Stimulated activated naive CD8-positive, alpha-beta T cell treated with anti-CD3 and anti-CD28 coated beads, Interleukin-15, amount 100 ng/mL, for 72 hours (primary cell): ENCODE measurements at regions not wholly inside any gene's neighbourhood (a gene's known extent, or its start where the extent isn't known, plus 50 kb on each side); places are given as distances from the start of the nearest gene placed in this dataset.

Experiments
- ATAC-seq: fragments of 150-1000 bp; cut with Tn5 transposase; 2 replicates; pipeline ENCODE4 v1.10.0; 2021; ENCODE audit warnings: mild to moderate bottlenecking, moderate library complexity
- DNase-seq, 2 donors: peaks; one replicate each; pipeline ENCODE4 v3.0.0; 2021 to 2022
- H3K27ac Mint-ChIP-seq, 2 donors: one replicate each; pipeline ENCODE4 v1.8.0; 2022; ENCODE audit warnings: mild to moderate bottlenecking in 2 of 2, mixed read lengths in 2 of 2, moderate library complexity in 2 of 2
- H3K27me3 Mint-ChIP-seq: one replicate; pipeline ENCODE4 v1.8.0; 2022; ENCODE audit warnings: mixed read lengths
- H3K4me1 Mint-ChIP-seq: one replicate; pipeline ENCODE4 v1.8.0; 2022; ENCODE audit warnings: mild to moderate bottlenecking, mixed read lengths
- H3K4me3 Mint-ChIP-seq, 2 donors: one replicate each; pipeline ENCODE4 v1.8.0; 2022; ENCODE audit warnings: mild to moderate bottlenecking in 2 of 2, mixed read lengths in 2 of 2, moderate library complexity in 1 of 2
- H3K9me3 Mint-ChIP-seq, 2 donors: one replicate each; pipeline ENCODE4 v1.8.0; 2022; ENCODE audit warnings: mixed read lengths in 2 of 2

- DNase-seq (no peak), ATAC-seq (no peak)
- Mint-ChIP-seq H3K27me3 (no peaks in the 10 kb centered on the region), H3K9me3 (peaks cover 0 to 4% of the 10 kb centered on the region in 2 donors), H3K4me1 (no peaks in the 10 kb centered on the region), H3K27ac (no peak overlapping the region), H3K4me3 (no peak overlapping the region)
These were observed 60.1 kb upstream of the ATP8A1 start for GRCh38 chr4:42716996-42717395.

- ATAC-seq (no peak), DNase-seq (no peak)
- H3K4me3 Mint-ChIP-seq: no peak overlapping the region
- H3K27me3 Mint-ChIP-seq: no peaks in the 10 kb centered on the region
- peak overlapping the region in 1 of 2 donors; percentile 61 for H3K27ac Mint-ChIP-seq
- peaks cover 0 to 4% of the 10 kb centered on the region in 2 donors for H3K9me3 Mint-ChIP-seq
- no peaks in the 10 kb centered on the region for H3K4me1 Mint-ChIP-seq
These were observed 59.0 kb upstream of the ATP8A1 start for GRCh38 chr4:42715807-42716482.

DNA sequence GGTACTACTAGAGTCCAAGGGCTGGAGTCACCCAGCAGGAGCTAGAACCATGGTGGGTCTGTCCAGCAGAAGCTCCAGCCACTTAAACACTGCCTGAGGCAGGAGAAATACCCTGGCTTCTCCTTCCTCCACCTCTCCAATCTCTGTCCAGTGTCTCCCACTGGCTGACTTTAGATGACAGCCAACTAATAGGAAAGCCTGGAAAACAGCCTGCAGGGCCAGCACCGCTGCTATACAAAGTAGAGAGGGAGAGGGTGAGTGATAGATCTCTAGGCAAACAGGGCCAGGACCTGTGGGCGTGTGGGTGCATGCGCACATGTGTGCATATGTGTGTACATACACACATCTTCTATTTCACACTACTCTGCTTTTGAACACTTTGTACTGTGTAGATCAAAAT lies 56.5 kb upstream of the ATP8A1 start:
- H3K27me3 Mint-ChIP-seq: no peaks in the 10 kb centered on the region
- no peaks in the 10 kb centered on the region for H3K9me3 Mint-ChIP-seq
- no peak overlapping the region for H3K4me3 Mint-ChIP-seq
- H3K27ac Mint-ChIP-seq: no peak overlapping the region
- no peak for ATAC-seq
- DNase-seq: no peak
- no peaks in the 10 kb centered on the region for H3K4me1 Mint-ChIP-seq

GRCh38 chr4:42712854-42713253 lies 55.9 kb upstream of the ATP8A1 start:
- ATAC-seq (no peak), DNase-seq (no peak)
- Mint-ChIP-seq H3K27me3 (no peaks in the 10 kb centered on the region), H3K9me3 (no peaks in the 10 kb centered on the region), H3K4me3 (no peak overlapping the region), H3K27ac (peak overlapping the region in 1 of 2 donors; percentile 2), H3K4me1 (no peaks in the 10 kb centered on the region)

DNA sequence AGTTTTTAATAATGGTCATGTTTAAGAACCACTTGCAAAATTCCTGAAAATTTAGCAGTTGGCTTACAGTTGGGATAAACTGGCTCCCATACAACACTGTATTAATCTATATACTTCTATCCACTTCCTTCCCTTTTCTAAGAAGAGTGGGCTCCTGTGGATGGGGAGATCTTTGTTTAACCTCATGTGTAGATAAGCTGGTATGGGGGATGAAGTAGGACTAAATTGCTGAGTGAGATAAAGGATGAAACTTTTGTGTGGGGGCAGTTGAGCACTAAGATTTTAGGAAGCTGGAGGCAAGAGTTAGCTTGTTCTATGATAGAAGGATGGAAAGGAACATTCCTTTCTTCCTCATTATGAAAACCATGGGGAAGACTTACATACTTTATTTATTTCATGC lies 54.6 kb upstream of the ATP8A1 start:
- Mint-ChIP-seq H3K4me1 (no peaks in the 10 kb centered on the region), H3K9me3 (no peaks in the 10 kb centered on the region), H3K4me3 (no peak overlapping the region), H3K27me3 (no peaks in the 10 kb centered on the region), H3K27ac (no peak overlapping the region)
- DNase-seq (no peak), ATAC-seq (no peak)

- no peak overlapping the region for H3K4me3 Mint-ChIP-seq
- H3K9me3 Mint-ChIP-seq: no peaks in the 10 kb centered on the region
These were observed 53.9 kb upstream of the ATP8A1 start for GRCh38 chr4:42710761-42711160.

DNA sequence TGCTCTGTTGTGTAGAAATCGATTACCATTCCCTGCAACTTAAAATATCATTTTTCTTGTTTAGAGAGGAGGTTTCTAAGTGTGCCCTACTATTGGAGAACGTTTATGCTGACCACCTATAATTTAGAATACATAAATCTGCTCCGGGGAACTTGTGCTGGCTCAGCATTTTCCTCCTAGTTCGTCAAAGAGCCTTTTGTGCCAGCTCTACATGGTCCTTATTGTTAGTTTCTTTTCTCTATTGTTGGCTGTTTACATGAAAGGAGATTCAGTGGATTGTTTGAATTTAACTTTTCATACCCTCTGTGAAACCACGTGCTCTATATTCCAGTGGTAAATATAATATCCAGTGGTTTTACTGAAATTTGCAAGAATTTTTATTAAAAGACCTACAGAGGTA lies 53.4 kb upstream of the ATP8A1 start:
- Mint-ChIP-seq H3K27me3 (no peaks in the 10 kb centered on the region), H3K9me3 (no peaks in the 10 kb centered on the region), H3K4me1 (no peaks in the 10 kb centered on the region), H3K27ac (no peak overlapping the region), H3K4me3 (no peak overlapping the region)
- ATAC-seq (no peak), DNase-seq (no peak)

More at GRCh38 chr4:42710761-42711160, 53.9 kb upstream of the ATP8A1 start:
- H3K27me3 Mint-ChIP-seq: no peaks in the 10 kb centered on the region
- no peak overlapping the region for H3K27ac Mint-ChIP-seq
- H3K4me1 Mint-ChIP-seq: no peaks in the 10 kb centered on the region
- ATAC-seq: no peak
- no peak for DNase-seq

DNA sequence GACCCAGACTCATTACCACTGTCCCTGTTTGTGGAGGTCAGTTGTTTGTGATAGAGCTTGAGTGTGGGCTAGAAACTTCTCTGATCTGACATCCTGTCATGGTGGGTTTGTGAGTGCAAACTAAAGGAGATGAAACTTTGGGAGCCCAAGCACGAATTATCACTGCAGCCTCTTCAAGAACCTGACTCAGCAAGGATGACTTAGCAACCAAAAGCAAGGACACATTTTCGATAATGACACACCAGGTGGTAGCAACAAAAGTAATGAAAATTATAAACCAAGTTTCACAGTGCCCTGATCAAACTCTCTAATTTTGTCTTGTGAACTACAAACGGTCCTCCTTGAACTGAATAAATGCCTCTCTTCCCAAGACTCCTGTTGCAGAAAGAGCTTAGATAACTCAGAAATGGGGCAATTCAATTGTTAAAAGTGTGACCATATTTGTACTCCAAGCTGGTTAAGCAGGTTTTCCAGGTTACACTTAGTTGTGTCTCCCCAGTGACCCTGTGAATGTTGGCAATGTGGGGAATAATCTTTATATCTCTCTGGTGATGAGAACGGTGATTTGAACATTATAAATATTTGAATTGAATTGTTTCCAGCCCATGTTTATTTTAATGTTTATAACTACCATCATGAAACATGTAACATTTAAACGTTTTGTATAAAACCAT lies 52.6 kb upstream of the ATP8A1 start:
- no peak for DNase-seq
- ATAC-seq: no peak
- Mint-ChIP-seq H3K4me3 (no peak overlapping the region), H3K27me3 (no peaks in the 10 kb centered on the region), H3K4me1 (no peaks in the 10 kb centered on the region), H3K27ac (no peak overlapping the region), H3K9me3 (no peaks in the 10 kb centered on the region)

DNA sequence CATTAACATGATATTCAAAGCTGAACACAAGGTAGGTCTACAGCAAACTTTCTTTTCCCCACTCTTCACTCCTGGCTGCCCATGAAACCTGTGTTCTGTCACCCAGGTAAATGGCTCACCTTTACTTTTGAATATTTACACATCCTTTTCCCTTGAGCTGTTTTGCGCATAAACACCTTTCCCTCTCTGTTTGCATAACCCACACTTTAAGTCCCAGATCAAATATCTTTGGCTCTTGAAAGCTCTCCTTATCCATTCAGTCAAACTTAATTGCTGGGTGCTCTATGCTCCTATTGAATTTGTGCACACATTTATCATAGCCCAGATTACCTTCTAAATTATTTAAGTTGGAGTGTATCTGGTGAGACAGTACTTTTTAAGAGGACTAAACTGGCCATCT lies 51.7 kb upstream of the ATP8A1 start:
- DNase-seq (no peak), ATAC-seq (no peak)
- no peaks in the 10 kb centered on the region for H3K9me3 Mint-ChIP-seq
- no peaks in the 10 kb centered on the region for H3K4me1 Mint-ChIP-seq
- H3K27ac Mint-ChIP-seq: no peak overlapping the region
- no peaks in the 10 kb centered on the region for H3K27me3 Mint-ChIP-seq
- H3K4me3 Mint-ChIP-seq: no peak overlapping the region
